Transverse colon (tissue), 4 donors: ENCODE measurements at regions not wholly inside any gene's neighbourhood (a gene's known extent, or its start where the extent isn't known, plus 50 kb on each side); places are given as distances from the start of the nearest gene placed in this dataset.

ENCODE experiments used
- DNase-seq: peaks from one replicate; pipeline ENCODE4 v3.0.0-alpha.2; 2019
- H3K27ac ChIP-seq, 4 donors: fragments of 200-600 bp; sonication (generic); 2 replicates each; pipeline ENCODE4 v1.5.1; 2016 to 2018; ENCODE audit warnings: inconsistent platforms in 4 of 4
- H3K27me3 ChIP-seq: fragments of 200-600 bp; sonication (generic); 2 replicates; pipeline ENCODE4 v1.5.1; 2017; ENCODE audit warnings: inconsistent platforms
- H3K36me3 ChIP-seq, 4 donors: fragments of 200-600 bp; sonication (generic); 2 replicates each; pipeline ENCODE4 v1.5.1; 2017 to 2019; ENCODE audit warnings: inconsistent platforms in 4 of 4
- H3K4me1 ChIP-seq, 4 donors: fragments of 200-600 bp; sonication (generic); 2 replicates each; pipeline ENCODE4 v1.5.1; 2017 to 2020; ENCODE audit warnings: inconsistent platforms in 4 of 4
- H3K4me3 ChIP-seq, 4 donors: fragments of 200-600 bp; sonication (generic); 1 replicate in 1 of 4; 2 replicates in 3 of 4; pipeline versions ENCODE4 v1.5.1 to v1.6.1; 2017 to 2019; ENCODE audit warnings: inconsistent platforms in 4 of 4
- H3K9me3 ChIP-seq, 2 donors: fragments of 200-600 bp; sonication (generic); 2 replicates each; pipeline ENCODE4 v1.5.1; 2017 to 2019; ENCODE audit warnings: inconsistent platforms in 2 of 2
- CTCF ChIP-seq, 5 experiments: fragments of 200-600 bp in 3 of 5; fragments of 450-650 bp in 2 of 5; sonication (generic) in 3 of 5; IDR thresholded peaks; 1 replicate in 2 of 5; 2 replicates in 3 of 5; pipeline ENCODE4 v1.5.1; 2016 to 2017; ENCODE audit warnings: antibody characterized with exemption in 5 of 5, inconsistent platforms in 3 of 5, mild to moderate bottlenecking in 2 of 5, moderate library complexity in 1 of 5
- EP300 ChIP-seq: sonication (generic); formaldehyde crosslinking; IDR thresholded peaks from one replicate; pipeline ENCODE4 v1.6.1; 2017; ENCODE audit warnings: antibody characterized with exemption, low read depth
- POLR2A ChIP-seq: fragments of 450-650 bp; IDR thresholded peaks from one replicate; pipeline ENCODE4 v1.6.1; 2016; ENCODE audit warnings: antibody characterized with exemption, mild to moderate bottlenecking, moderate library complexity
- POLR2AphosphoS5 ChIP-seq, 3 donors: sonication (generic); formaldehyde crosslinking; IDR thresholded peaks; one replicate each; pipeline ENCODE4 v1.6.1; 2016; ENCODE audit warnings: antibody characterized with exemption in 3 of 3
- WGBS, 2 donors: methylation state at CpG; one replicate each; pipeline ENCODE4 v1.1.5; 2018; ENCODE audit warnings: low coverage in 1 of 2; 5-methylcytosine and 5-hydroxymethylcytosine counted together
- in situ Hi-C, 4 donors: fragments of 200-750 bp; cut with MboI; loops; one replicate each; pipeline versions ENCODE4 v1.15.0 to v1.15.1; 2017; ENCODE audit warnings: low sequenced_read_pairs in 3 of 4, low pct_ligation_motif_present in 1 of 4, low pct_unique_long_range_greater_than_20kb in 1 of 4
- intact Hi-C: fragments of 100-400 bp; cut with DNase I; formaldehyde crosslinking; loops from one replicate; pipeline ENCODE4 v1.15.1; 2023; ENCODE audit warnings: low total_unique reads

GRCh38 chr18:64208516-64208915 is 59.6 kb upstream of the LINC00305 start:
- H3K4me3 ChIP-seq = no peak overlapping the region
- in situ Hi-C loops = no loop called here

GRCh38 chr18:64207820-64208219 is 58.9 kb upstream of the LINC00305 start:
- intact Hi-C loops = no loop called here
- DNase-seq = no peak
- H3K27me3 ChIP-seq = no peaks in the 10 kb centered on the region
- H3K4me1 ChIP-seq = no peaks in the 10 kb centered on the region
- no peaks in the 10 kb centered on the region for H3K36me3 ChIP-seq
- no peak overlapping the region for H3K4me3 ChIP-seq
- no peaks in the 10 kb centered on the region for H3K9me3 ChIP-seq
- H3K27ac ChIP-seq = no peak overlapping the region
- in situ Hi-C loops = no loop called here
- TF ChIP-seq POLR2A = no peak
- no peak for TF ChIP-seq POLR2AphosphoS5 (IDR thresholded peaks at IDR 0.05)
- TF ChIP-seq EP300 = no peak
- no peak for TF ChIP-seq CTCF (IDR thresholded peaks at IDR 0.05)
- WGBS, 2 donors = 66 to 79% methylated on average over 5 of the region's 5 CpGs

More at GRCh38 chr18:64208516-64208915, 59.6 kb upstream of the LINC00305 start:
- Histone ChIP-seq H3K27ac (no peak overlapping the region), H3K9me3 (no peaks in the 10 kb centered on the region), H3K4me1 (no peaks in the 10 kb centered on the region), H3K36me3 (no peaks in the 10 kb centered on the region), H3K27me3 (no peaks in the 10 kb centered on the region)
- WGBS, 2 donors = 74% methylated on average over 8 of the region's 8 CpGs; no CpG with 5 or more reads in 1 of the 2 donors
- no peak for DNase-seq
- intact Hi-C loops = no loop called here
- TF ChIP-seq POLR2A = no peak
- no peak for TF ChIP-seq EP300
- no peak for TF ChIP-seq POLR2AphosphoS5 (IDR thresholded peaks at IDR 0.05)
- TF ChIP-seq CTCF (IDR thresholded peaks at IDR 0.05) = no peak

- in situ Hi-C loops = no loop called here
- no peaks in the 10 kb centered on the region for H3K36me3 ChIP-seq
- 29% methylated on average over 3 of the region's 3 CpGs for WGBS, 2 donors
- intact Hi-C loops = loop anchor here (1.0 kb wide), 1 partner anchor 23 kb away; no protein-coding TSS in a partner anchor
- no peak overlapping the region for H3K27ac ChIP-seq
- H3K27me3 ChIP-seq = no peaks in the 10 kb centered on the region
- H3K4me1 ChIP-seq = no peaks in the 10 kb centered on the region
- TF ChIP-seq POLR2AphosphoS5 (IDR thresholded peaks at IDR 0.05) (no peak), EP300 (no peak), POLR2A (no peak), CTCF (IDR thresholded peaks at IDR 0.05) (no peak)
- no peak overlapping the region for H3K4me3 ChIP-seq
- DNase-seq = no peak
- no peaks in the 10 kb centered on the region for H3K9me3 ChIP-seq
Observed at GRCh38 chr18:64203295-64203694, 54.4 kb upstream of the LINC00305 start.

- Histone ChIP-seq H3K4me1 (no peaks in the 10 kb centered on the region), H3K27me3 (no peaks in the 10 kb centered on the region), H3K36me3 (no peaks in the 10 kb centered on the region), H3K27ac (no peak overlapping the region), H3K9me3 (no peaks in the 10 kb centered on the region), H3K4me3 (no peak overlapping the region)
- intact Hi-C loops = loop anchor here (1.0 kb wide), 1 partner anchor 23 kb away; no protein-coding TSS in a partner anchor
- WGBS, 2 donors = 52 to 53% methylated on average over 5 to 7 of the region's 7 CpGs
- DNase-seq = no peak
- no peak for TF ChIP-seq CTCF (IDR thresholded peaks at IDR 0.05)
- no peak for TF ChIP-seq POLR2AphosphoS5 (IDR thresholded peaks at IDR 0.05)
- no peak for TF ChIP-seq POLR2A
- no peak for TF ChIP-seq EP300
- in situ Hi-C loops = no loop called here
Observed at GRCh38 chr18:64202863-64203262, 54.0 kb upstream of the LINC00305 start.
